Mesothelial cell of epicardium (in vitro differentiated cells): ENCODE measurements at regions not wholly inside any gene's neighbourhood (a gene's known extent, or its start where the extent isn't known, plus 50 kb on each side); places are given as distances from the start of the nearest gene placed in this dataset.

Source experiments
- DNase-seq, 2 experiments: peaks; one replicate each; pipeline ENCODE4 v3.0.0; 2021; ENCODE audit warnings: low spot score in 2 of 2; ENCODE audit not compliant: unreplicated experiment in 2 of 2
- H3K27ac Mint-ChIP-seq: 2 replicates; pipeline ENCODE4 v1.8.0; 2021; ENCODE audit warnings: mixed read lengths
- H3K27me3 Mint-ChIP-seq: 2 replicates; pipeline ENCODE4 v1.8.0; 2021; ENCODE audit warnings: low read depth, mixed read lengths
- H3K36me3 Mint-ChIP-seq: 2 replicates; pipeline ENCODE4 v1.8.0; 2021; ENCODE audit warnings: mixed read lengths
- H3K4me1 Mint-ChIP-seq: 2 replicates; pipeline ENCODE4 v1.8.0; 2021; ENCODE audit warnings: mixed read lengths
- H3K4me3 Mint-ChIP-seq: 2 replicates; pipeline ENCODE4 v1.8.0; 2021; ENCODE audit warnings: mild to moderate bottlenecking, moderate library complexity, mixed read lengths
- H3K9me3 Mint-ChIP-seq: 2 replicates; pipeline ENCODE4 v1.8.0; 2021; ENCODE audit warnings: mixed read lengths
- TF ChIP-seq, protein P1 (sequence below): fragments of 200-600 bp; sonication (generic); IDR thresholded peaks from one replicate; pipeline ENCODE4 v1.5.0; 2021; ENCODE audit warnings: antibody characterized with exemption; ENCODE audit not compliant: unreplicated experiment

DNA sequence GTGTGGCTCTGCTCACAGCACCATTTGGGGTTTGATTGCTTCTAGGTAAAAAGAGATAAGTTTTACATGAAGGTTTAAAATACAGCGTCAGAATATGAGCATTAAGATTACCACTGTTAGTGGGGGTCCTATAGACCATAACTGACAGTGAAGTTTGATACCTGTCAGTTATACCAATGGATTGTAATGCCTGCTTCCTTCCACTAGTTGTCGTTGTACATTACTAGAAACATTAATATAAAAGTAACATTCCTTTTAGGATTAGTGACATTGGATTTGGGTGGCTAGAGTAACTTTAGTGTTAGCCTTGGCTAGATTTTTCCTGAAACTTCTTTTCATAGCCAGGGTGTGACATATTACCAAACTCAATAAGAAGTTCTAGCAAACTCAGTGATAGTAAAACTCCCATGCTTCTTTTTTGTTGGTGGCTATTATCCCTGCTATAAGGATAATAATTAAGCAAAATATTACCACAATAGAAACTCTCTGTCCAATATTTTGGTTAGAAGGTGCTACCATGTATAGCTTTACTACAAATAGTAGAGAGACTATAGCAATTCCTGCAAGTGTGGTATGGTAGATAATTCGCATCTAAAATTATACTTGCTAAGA is 57.1 kb downstream of the FAM181B start:
- TF ChIP-seq, protein P1, sequence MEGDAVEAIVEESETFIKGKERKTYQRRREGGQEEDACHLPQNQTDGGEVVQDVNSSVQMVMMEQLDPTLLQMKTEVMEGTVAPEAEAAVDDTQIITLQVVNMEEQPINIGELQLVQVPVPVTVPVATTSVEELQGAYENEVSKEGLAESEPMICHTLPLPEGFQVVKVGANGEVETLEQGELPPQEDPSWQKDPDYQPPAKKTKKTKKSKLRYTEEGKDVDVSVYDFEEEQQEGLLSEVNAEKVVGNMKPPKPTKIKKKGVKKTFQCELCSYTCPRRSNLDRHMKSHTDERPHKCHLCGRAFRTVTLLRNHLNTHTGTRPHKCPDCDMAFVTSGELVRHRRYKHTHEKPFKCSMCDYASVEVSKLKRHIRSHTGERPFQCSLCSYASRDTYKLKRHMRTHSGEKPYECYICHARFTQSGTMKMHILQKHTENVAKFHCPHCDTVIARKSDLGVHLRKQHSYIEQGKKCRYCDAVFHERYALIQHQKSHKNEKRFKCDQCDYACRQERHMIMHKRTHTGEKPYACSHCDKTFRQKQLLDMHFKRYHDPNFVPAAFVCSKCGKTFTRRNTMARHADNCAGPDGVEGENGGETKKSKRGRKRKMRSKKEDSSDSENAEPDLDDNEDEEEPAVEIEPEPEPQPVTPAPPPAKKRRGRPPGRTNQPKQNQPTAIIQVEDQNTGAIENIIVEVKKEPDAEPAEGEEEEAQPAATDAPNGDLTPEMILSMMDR = peak; percentile 32
- no peaks in the 10 kb centered on the region for H3K27me3 Mint-ChIP-seq
- peaks cover 22% of the 10 kb centered on the region for H3K9me3 Mint-ChIP-seq
- no peak overlapping the region for H3K4me3 Mint-ChIP-seq
- H3K36me3 Mint-ChIP-seq = no peaks in the 10 kb centered on the region
- peaks cover 8% of the 10 kb centered on the region for H3K4me1 Mint-ChIP-seq
- no peak for DNase-seq
- H3K27ac Mint-ChIP-seq = no peak overlapping the region

DNA sequence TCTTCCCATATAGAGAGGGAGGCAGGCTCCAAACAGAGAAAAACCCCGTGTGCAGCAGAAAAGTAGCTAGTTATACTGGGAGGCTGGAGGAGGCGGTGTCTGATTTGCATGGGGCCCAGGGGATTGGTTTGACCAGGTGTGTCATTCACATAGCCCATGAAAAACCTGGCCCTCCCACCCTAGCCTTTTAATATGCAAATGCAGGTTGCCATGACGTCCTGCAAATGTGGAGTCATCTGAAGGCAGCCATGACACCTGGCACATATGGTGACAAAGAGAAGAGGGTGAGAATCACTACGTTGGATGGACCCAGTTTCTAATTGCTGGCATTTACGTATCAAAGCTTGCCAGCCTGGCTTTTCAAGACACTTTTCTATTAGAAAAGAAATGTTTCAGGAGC is 57.8 kb downstream of the FAM181B start:
- H3K27ac Mint-ChIP-seq = no peak overlapping the region
- H3K27me3 Mint-ChIP-seq = no peaks in the 10 kb centered on the region
- peaks cover 17% of the 10 kb centered on the region for H3K9me3 Mint-ChIP-seq
- DNase-seq = no peak
- H3K4me3 Mint-ChIP-seq = no peak overlapping the region
- H3K4me1 Mint-ChIP-seq = peaks cover 8% of the 10 kb centered on the region
- TF ChIP-seq, protein P1 = no peak
- no peaks in the 10 kb centered on the region for H3K36me3 Mint-ChIP-seq

DNA sequence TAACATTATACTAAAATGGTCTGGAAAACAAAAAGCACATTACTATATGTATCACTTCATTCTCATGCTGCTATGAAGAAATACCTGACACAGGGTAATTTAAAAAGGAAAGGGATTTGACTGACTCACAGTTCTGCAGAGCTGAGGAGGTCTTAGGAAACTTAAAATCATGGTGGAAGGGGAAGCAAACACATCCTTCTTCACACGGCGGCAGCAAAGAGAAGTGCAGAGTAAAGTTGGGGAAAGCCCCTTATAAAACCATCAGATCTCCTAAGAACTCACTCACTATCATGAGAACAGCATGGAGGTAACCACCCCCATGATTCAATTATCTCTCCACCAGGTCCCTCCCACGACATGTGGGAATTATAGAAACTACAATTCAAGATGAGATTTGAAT is 60.0 kb downstream of the FAM181B start:
- Mint-ChIP-seq H3K4me1 (peaks cover 8% of the 10 kb centered on the region), H3K27ac (no peak overlapping the region), H3K9me3 (peaks cover 18% of the 10 kb centered on the region), H3K36me3 (no peaks in the 10 kb centered on the region), H3K4me3 (no peak overlapping the region), H3K27me3 (no peaks in the 10 kb centered on the region)
- DNase-seq = no peak
- TF ChIP-seq, protein P1 = no peak

DNA sequence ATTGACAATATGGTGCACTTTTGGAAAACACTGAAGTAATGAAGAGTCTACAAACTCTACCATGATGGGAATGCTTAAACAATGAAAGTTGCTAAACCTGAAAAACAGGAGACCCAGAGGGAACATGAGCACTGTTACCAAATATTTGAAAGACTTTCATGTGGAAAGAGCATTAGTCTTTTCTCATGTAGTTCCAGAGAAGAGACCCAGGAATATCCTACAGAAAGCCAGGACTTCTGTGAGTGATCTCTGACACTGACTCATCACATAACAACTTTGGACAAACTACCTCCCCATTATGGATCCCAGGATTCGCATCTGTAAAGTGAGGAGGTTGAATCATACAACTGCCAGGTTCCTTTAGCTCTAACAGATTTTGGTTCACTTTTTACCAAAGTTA is 62.2 kb downstream of the FAM181B start:
- no peak overlapping the region for H3K4me3 Mint-ChIP-seq
- TF ChIP-seq, protein P1 = no peak
- peaks cover 14% of the 10 kb centered on the region for H3K9me3 Mint-ChIP-seq
- no peaks in the 10 kb centered on the region for H3K27me3 Mint-ChIP-seq
- no peaks in the 10 kb centered on the region for H3K36me3 Mint-ChIP-seq
- H3K27ac Mint-ChIP-seq = no peak overlapping the region
- peaks cover 8% of the 10 kb centered on the region for H3K4me1 Mint-ChIP-seq
- DNase-seq = no peak

DNA sequence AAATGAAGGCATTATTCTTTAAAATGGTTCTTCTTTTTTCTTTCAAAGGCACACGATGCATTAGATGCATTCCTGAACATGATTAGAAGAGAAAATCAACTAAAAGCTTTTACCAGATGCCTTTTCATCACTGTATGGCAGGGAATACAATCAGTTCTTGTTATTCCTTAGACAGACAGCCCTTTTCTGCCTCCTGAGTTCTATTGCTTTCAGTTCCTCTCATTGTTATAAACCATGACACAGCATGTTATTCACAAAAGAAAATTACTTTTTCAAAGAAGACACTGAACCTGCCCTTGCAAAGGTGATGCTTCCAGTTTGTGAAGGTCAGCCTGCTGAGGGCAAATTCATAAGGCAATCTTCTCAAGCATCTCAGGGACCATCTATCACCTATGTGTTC is 70.1 kb downstream of the FAM181B start:
- H3K36me3 Mint-ChIP-seq = no peaks in the 10 kb centered on the region
- H3K4me3 Mint-ChIP-seq = no peak overlapping the region
- H3K9me3 Mint-ChIP-seq = no peaks in the 10 kb centered on the region
- TF ChIP-seq, protein P1 = no peak
- no peak for DNase-seq
- peaks cover 3% of the 10 kb centered on the region for H3K4me1 Mint-ChIP-seq
- H3K27me3 Mint-ChIP-seq = no peaks in the 10 kb centered on the region
- H3K27ac Mint-ChIP-seq = no peak overlapping the region

DNA sequence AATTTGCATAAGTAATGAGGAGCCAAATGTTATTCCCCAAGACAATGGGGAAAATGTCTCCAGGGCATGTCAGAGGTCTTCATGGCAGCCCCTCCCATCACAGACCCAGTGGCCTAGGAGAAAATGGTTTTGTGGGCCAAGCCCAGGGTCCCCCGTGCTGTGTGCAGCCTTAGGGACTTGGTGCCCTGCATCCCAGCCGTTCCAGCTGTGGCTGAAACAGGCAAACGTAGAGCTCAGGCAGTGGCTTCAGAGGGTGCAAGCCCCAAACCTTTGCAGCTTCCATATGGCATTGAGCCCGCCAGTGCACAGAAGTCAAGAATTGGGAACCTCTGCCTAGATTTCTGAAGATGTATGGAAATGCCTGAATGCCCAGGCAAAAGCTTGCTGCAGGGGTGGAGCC is 79.9 kb downstream of the FAM181B start:
- no peak for DNase-seq
- Mint-ChIP-seq H3K4me3 (no peak overlapping the region), H3K36me3 (no peaks in the 10 kb centered on the region), H3K27ac (no peak overlapping the region), H3K9me3 (peaks cover 17% of the 10 kb centered on the region), H3K4me1 (peaks cover 3% of the 10 kb centered on the region), H3K27me3 (no peaks in the 10 kb centered on the region)
- TF ChIP-seq, protein P1 = no peak
